Hepatocyte (in vitro differentiated cells): ENCODE measurements at regions not wholly inside any gene's neighbourhood (a gene's known extent, or its start where the extent isn't known, plus 50 kb on each side); places are given as distances from the start of the nearest gene placed in this dataset.

Experiments
- DNase-seq: peaks from one replicate; pipeline ENCODE4 v3.0.0-alpha.2; 2016; ENCODE audit warnings: low spot score
- H2AFZ ChIP-seq: fragments of 200-600 bp; sonication (generic); 2 replicates; pipeline ENCODE4 v1.6.0; 2016; ENCODE audit warnings: antibody characterized with exemption, mild to moderate bottlenecking
- H3K27ac ChIP-seq: fragments of 200-600 bp; sonication (generic); 2 replicates; pipeline ENCODE4 v1.5.1; 2016; ENCODE audit warnings: mild to moderate bottlenecking
- H3K27me3 ChIP-seq: fragments of 200-600 bp; sonication (generic); 2 replicates; pipeline ENCODE4 v1.6.1; 2016
- H3K36me3 ChIP-seq: fragments of 200-600 bp; sonication (generic); replicated peaks from 2 replicates; pipeline ENCODE4 v1.5.1; 2016; ENCODE audit warnings: low read depth; ENCODE audit not compliant: insufficient read depth
- H3K4me1 ChIP-seq: fragments of 200-600 bp; sonication (generic); 2 replicates; pipeline ENCODE4 v1.5.1; 2016; ENCODE audit warnings: mild to moderate bottlenecking, moderate library complexity; ENCODE audit not compliant: insufficient read depth
- H3K4me2 ChIP-seq: fragments of 200-600 bp; sonication (generic); 2 replicates; pipeline ENCODE4 v1.6.0; 2016
- H3K4me3 ChIP-seq: fragments of 200-600 bp; sonication (generic); 2 replicates; pipeline ENCODE4 v1.5.1; 2016; ENCODE audit warnings: mild to moderate bottlenecking
- H3K79me2 ChIP-seq: fragments of 200-600 bp; sonication (generic); 2 replicates; pipeline ENCODE4 v1.6.0; 2017; ENCODE audit warnings: mild to moderate bottlenecking
- H3K9me2 ChIP-seq: fragments of 200-600 bp; sonication (generic); replicated peaks from 2 replicates; pipeline ENCODE4 v1.6.0; 2017; ENCODE audit warnings: mild to moderate bottlenecking; ENCODE audit not compliant: insufficient read depth
- H3K9me3 ChIP-seq: fragments of 200-600 bp; sonication (generic); 2 replicates; pipeline ENCODE4 v1.5.1; 2016; ENCODE audit warnings: low read depth, mild to moderate bottlenecking
- H4K20me1 ChIP-seq: fragments of 200-600 bp; sonication (generic); 2 replicates; pipeline ENCODE4 v1.6.0; 2016; ENCODE audit warnings: mild to moderate bottlenecking; ENCODE audit not compliant: insufficient read depth, poor library complexity, severe bottlenecking
- EZH2 ChIP-seq: fragments of 200-600 bp; sonication (generic); IDR thresholded peaks from 2 replicates; pipeline ENCODE4 v1.6.1; 2016; ENCODE audit warnings: antibody characterized with exemption, mild to moderate bottlenecking, borderline replicate concordance
- EZH2phosphoT487 ChIP-seq: fragments of 200-600 bp; sonication (generic); IDR thresholded peaks from one replicate; pipeline ENCODE4 v1.6.1; 2018; ENCODE audit warnings: antibody characterized with exemption, mild to moderate bottlenecking, low read depth, moderate library complexity; ENCODE audit not compliant: unreplicated experiment, severe bottlenecking
- WGBS: methylation state at CpG from one replicate; pipeline ENCODE4 v1.1.6; 2016; ENCODE audit warnings: low lambda C conversion rate; ENCODE audit errors: missing lambda C conversion rate; 5-methylcytosine and 5-hydroxymethylcytosine counted together
- TF ChIP-seq, protein P1 (sequence below): fragments of 200-600 bp; sonication (generic); IDR thresholded peaks from 2 replicates; pipeline ENCODE4 v1.5.1; 2016; ENCODE audit warnings: antibody characterized with exemption, mild to moderate bottlenecking; ENCODE audit not compliant: poor library complexity

DNA sequence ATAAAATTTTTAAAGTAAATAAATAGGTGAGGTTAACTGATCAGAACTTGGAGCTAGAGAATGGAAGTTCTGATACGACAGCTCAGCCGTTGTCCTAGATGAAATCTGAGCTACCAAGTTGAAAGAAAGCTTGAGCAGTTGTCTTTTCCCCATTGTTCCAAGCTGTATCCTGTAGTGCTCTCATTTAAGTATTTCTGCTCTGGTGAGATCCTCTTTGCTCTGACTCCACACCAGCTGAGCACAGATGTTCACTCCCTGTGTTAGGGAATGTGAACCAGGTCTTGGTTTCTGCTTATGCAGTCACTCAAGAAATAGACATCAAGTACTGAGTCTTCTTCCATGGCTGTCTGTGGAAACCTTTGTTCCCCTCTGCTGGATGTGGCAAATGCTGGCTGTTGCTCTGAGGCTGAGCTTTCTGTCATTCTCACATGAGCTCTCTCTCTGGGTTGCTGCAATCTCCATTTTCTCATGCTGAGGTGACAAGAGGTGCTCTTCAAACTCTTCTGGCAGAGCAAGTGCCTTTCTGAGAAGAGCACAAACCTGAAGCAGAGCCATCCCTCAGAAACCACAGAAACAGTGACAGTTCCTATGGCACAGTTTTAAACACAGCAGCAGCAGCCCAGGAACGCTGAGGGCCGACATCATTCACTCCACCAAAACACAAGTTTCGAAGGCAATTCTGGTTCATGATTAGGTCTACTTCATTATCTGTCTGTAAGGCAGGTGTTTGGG is 194.1 kb downstream of the SP3 start:
- no peaks in the 10 kb centered on the region for H3K79me2 ChIP-seq
- H3K36me3 ChIP-seq = no peaks in the 10 kb centered on the region
- no peak overlapping the region for H3K4me2 ChIP-seq
- no peaks in the 10 kb centered on the region for H3K9me2 ChIP-seq
- WGBS = 95% methylated on average over 5 of the region's 5 CpGs
- H3K27ac ChIP-seq = no peak overlapping the region
- no peak overlapping the region for H3K4me3 ChIP-seq
- TF ChIP-seq EZH2phosphoT487 (no peak), EZH2 (no peak)
- TF ChIP-seq, protein P1, sequence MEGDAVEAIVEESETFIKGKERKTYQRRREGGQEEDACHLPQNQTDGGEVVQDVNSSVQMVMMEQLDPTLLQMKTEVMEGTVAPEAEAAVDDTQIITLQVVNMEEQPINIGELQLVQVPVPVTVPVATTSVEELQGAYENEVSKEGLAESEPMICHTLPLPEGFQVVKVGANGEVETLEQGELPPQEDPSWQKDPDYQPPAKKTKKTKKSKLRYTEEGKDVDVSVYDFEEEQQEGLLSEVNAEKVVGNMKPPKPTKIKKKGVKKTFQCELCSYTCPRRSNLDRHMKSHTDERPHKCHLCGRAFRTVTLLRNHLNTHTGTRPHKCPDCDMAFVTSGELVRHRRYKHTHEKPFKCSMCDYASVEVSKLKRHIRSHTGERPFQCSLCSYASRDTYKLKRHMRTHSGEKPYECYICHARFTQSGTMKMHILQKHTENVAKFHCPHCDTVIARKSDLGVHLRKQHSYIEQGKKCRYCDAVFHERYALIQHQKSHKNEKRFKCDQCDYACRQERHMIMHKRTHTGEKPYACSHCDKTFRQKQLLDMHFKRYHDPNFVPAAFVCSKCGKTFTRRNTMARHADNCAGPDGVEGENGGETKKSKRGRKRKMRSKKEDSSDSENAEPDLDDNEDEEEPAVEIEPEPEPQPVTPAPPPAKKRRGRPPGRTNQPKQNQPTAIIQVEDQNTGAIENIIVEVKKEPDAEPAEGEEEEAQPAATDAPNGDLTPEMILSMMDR = no peak
- no peaks in the 10 kb centered on the region for H4K20me1 ChIP-seq
- H2AFZ ChIP-seq = no peak overlapping the region
- H3K27me3 ChIP-seq = no peaks in the 10 kb centered on the region
- H3K4me1 ChIP-seq = no peaks in the 10 kb centered on the region
- no peaks in the 10 kb centered on the region for H3K9me3 ChIP-seq
- no peak for DNase-seq

DNA sequence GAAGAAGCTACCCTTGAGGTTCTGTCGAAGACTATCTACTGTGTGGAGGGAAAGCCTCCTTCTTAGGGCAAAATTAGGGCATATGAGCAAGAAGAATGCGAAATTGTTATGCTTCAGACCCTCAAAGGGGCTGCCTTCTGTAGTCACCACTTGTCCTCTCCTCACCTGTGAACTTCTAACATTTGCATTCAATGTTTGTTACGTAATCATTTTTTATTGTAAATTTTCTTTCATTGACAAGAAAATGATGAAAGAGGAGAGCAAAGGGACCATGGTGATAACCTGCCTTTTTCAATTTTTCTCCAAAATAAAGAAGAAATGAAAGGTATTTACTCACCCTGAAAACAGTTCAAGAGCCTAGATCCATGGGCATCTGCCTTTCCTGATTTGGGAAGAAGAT is 193.0 kb downstream of the SP3 start:
- no peak overlapping the region for H3K27ac ChIP-seq
- no peaks in the 10 kb centered on the region for H3K79me2 ChIP-seq
- H3K27me3 ChIP-seq = no peaks in the 10 kb centered on the region
- H3K36me3 ChIP-seq = no peaks in the 10 kb centered on the region
- no peak overlapping the region for H3K4me3 ChIP-seq
- no peak overlapping the region for H3K4me2 ChIP-seq
- TF ChIP-seq, protein P1 = no peak
- TF ChIP-seq EZH2phosphoT487 (no peak), EZH2 (no peak)
- H2AFZ ChIP-seq = no peak overlapping the region
- whole genome bisulfite sequencing = 95% methylated on average over 3 of the region's 3 CpGs
- H4K20me1 ChIP-seq = no peaks in the 10 kb centered on the region
- H3K9me2 ChIP-seq = no peaks in the 10 kb centered on the region
- H3K4me1 ChIP-seq = no peaks in the 10 kb centered on the region
- H3K9me3 ChIP-seq = no peaks in the 10 kb centered on the region
- DNase-seq = no peak

- Histone ChIP-seq H3K9me2 (no peaks in the 10 kb centered on the region), H3K4me2 (no peak overlapping the region), H3K9me3 (no peaks in the 10 kb centered on the region), H2AFZ (no peak overlapping the region), H3K27ac (no peak overlapping the region), H3K4me3 (no peak overlapping the region), H3K27me3 (no peaks in the 10 kb centered on the region), H3K79me2 (no peaks in the 10 kb centered on the region), H4K20me1 (no peaks in the 10 kb centered on the region), H3K36me3 (no peaks in the 10 kb centered on the region), H3K4me1 (no peaks in the 10 kb centered on the region)
- DNase-seq = no peak
- 71% methylated on average over 4 of the region's 4 CpGs for WGBS
- no peak for TF ChIP-seq EZH2phosphoT487
- no peak for TF ChIP-seq EZH2
Measured at GRCh38 chr2:173773076-173773475, 192.1 kb downstream of the SP3 start.

DNA sequence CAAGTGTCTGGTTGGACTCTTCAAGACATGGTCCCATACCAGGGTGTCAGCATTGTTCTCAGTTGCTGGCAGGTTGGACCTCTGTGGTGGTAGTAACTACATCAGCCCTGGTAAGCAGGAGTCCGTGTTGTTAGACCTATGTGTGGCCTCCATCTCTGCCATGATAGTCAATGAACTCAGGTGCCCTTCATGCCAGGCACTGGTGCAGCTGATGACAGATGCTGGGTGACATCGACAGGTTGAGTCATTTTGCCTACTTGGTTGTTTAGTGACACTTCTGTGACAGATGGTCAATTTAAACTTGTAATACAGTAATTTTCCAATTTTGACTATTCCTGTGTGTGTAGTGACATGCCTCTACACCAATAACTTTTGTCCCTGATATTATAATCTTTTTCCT is 189.7 kb downstream of the SP3 start:
- Histone ChIP-seq H3K27ac (no peak overlapping the region), H3K9me2 (no peaks in the 10 kb centered on the region), H3K9me3 (no peaks in the 10 kb centered on the region), H4K20me1 (no peaks in the 10 kb centered on the region), H3K27me3 (no peaks in the 10 kb centered on the region), H3K4me2 (no peak overlapping the region), H3K36me3 (no peaks in the 10 kb centered on the region), H2AFZ (no peak overlapping the region), H3K4me1 (no peaks in the 10 kb centered on the region), H3K4me3 (no peak overlapping the region), H3K79me2 (no peaks in the 10 kb centered on the region)
- DNase-seq = no peak
- WGBS = 86% methylated on average over 2 of the region's 2 CpGs
- no peak for TF ChIP-seq EZH2
